Vagina (tissue), 2 donors: ENCODE measurements at regions not wholly inside any gene's neighbourhood (a gene's known extent, or its start where the extent isn't known, plus 50 kb on each side); places are given as distances from the start of the nearest gene placed in this dataset.
"Not testable (repeated sequence)": the region's sequence is repeated elsewhere in the genome, so short reads cannot be mapped to it uniquely, and the experiment has no call there.

Source experiments
- DNase-seq, 2 donors: peaks; one replicate each; pipeline ENCODE4 v3.0.0-alpha.2; 2017; ENCODE audit errors: extremely low spot score in 2 of 2
- H3K27ac ChIP-seq: fragments of 200-600 bp; sonication (generic); one replicate; pipeline ENCODE4 v1.5.1; 2019
- H3K27me3 ChIP-seq: fragments of 200-600 bp; sonication (generic); one replicate; pipeline ENCODE4 v1.5.1; 2019
- H3K36me3 ChIP-seq, 2 donors: fragments of 200-600 bp; sonication (generic); one replicate each; pipeline ENCODE4 v1.5.1; 2017 to 2019
- H3K4me1 ChIP-seq: fragments of 200-600 bp; sonication (generic); one replicate; pipeline ENCODE4 v1.5.1; 2019
- H3K4me3 ChIP-seq, 2 donors: fragments of 200-600 bp; sonication (generic); 1 replicate in 1 of 2; 2 replicates in 1 of 2; pipeline ENCODE4 v1.5.1; 2016 to 2019
- H3K9me3 ChIP-seq: fragments of 200-600 bp; sonication (generic); one replicate; pipeline ENCODE4 v1.5.1; 2019
- POLR2A ChIP-seq, 2 donors: fragments of 450-650 bp; IDR thresholded peaks; one replicate each; pipeline ENCODE4 v1.6.1; 2017; ENCODE audit warnings: antibody characterized with exemption in 2 of 2, mild to moderate bottlenecking in 2 of 2, moderate library complexity in 2 of 2
- POLR2AphosphoS5 ChIP-seq, 2 donors: sonication (generic); formaldehyde crosslinking; IDR thresholded peaks; one replicate each; pipeline ENCODE4 v1.9.0; 2017; ENCODE audit warnings: antibody characterized with exemption in 2 of 2, mild to moderate bottlenecking in 2 of 2, low read depth in 1 of 2; ENCODE audit not compliant: insufficient read depth in 1 of 2
- intact Hi-C: fragments of 100-400 bp; cut with DNase I; formaldehyde crosslinking; loops from one replicate; pipeline ENCODE4 v1.15.1; 2023
- TF ChIP-seq, protein P1 (sequence below), 3 experiments: fragments of 450-650 bp in 2 of 3; fragments of 200-600 bp in 1 of 3; sonication (generic) in 1 of 3; IDR thresholded peaks; one replicate each; pipeline ENCODE4 v1.5.1; 2017 to 2019; ENCODE audit warnings: antibody characterized with exemption in 3 of 3, mild to moderate bottlenecking in 2 of 3, moderate library complexity in 2 of 3

DNA sequence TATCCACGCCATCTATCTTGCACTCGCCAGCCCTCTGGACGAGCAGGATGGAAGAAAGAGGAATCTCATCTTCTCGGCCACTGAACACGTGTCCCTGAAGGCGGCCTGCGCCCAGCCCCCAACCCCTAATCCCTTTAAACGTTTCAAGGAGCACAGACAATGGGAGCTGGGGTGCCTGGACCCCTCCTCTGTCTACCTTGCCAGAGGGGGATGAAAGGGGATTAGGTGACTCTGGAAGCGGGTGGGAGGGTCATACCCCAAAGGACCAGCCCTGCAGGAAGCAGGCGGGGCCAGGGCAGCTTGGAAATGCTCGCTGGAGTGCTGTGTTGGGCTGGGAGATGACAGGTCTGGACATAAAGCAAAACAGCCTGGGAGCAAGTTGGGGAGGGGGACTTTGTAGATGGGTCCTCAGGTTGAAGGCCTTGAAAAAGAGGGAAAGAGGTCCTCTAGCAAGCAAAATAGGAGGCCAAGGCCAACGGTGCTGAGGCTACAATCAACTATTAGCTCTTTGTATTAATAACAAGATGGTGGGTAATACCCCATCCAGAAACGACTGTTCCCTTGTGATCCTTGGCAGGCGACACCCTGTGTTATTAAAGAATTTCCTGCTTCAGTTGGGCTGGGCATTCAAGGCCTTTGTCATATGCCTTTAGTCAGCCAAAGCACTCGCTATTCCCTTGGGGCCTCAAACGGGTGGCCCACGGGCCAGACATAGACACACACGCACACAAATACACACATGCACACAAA lies 126.5 kb upstream of the UNC5B start:
- Histone ChIP-seq H3K4me3 (no peak overlapping the region), H3K27me3 (no peaks in the 10 kb centered on the region), H3K27ac (no peak overlapping the region), H3K9me3 (no peaks in the 10 kb centered on the region), H3K4me1 (no peaks in the 10 kb centered on the region), H3K36me3 (no peaks in the 10 kb centered on the region)
- TF ChIP-seq, protein P1, sequence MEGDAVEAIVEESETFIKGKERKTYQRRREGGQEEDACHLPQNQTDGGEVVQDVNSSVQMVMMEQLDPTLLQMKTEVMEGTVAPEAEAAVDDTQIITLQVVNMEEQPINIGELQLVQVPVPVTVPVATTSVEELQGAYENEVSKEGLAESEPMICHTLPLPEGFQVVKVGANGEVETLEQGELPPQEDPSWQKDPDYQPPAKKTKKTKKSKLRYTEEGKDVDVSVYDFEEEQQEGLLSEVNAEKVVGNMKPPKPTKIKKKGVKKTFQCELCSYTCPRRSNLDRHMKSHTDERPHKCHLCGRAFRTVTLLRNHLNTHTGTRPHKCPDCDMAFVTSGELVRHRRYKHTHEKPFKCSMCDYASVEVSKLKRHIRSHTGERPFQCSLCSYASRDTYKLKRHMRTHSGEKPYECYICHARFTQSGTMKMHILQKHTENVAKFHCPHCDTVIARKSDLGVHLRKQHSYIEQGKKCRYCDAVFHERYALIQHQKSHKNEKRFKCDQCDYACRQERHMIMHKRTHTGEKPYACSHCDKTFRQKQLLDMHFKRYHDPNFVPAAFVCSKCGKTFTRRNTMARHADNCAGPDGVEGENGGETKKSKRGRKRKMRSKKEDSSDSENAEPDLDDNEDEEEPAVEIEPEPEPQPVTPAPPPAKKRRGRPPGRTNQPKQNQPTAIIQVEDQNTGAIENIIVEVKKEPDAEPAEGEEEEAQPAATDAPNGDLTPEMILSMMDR (IDR thresholded peaks at IDR 0.05) = no peak
- no peak for TF ChIP-seq POLR2AphosphoS5 (IDR thresholded peaks at IDR 0.05; ENCODE audit: insufficient read depth in 1 of 2, low read depth in 1 of 2)
- TF ChIP-seq POLR2A (IDR thresholded peaks at IDR 0.05) = no peak
- intact Hi-C loops = no loop called here
- peak; percentile 69 to 72 for DNase-seq

DNA sequence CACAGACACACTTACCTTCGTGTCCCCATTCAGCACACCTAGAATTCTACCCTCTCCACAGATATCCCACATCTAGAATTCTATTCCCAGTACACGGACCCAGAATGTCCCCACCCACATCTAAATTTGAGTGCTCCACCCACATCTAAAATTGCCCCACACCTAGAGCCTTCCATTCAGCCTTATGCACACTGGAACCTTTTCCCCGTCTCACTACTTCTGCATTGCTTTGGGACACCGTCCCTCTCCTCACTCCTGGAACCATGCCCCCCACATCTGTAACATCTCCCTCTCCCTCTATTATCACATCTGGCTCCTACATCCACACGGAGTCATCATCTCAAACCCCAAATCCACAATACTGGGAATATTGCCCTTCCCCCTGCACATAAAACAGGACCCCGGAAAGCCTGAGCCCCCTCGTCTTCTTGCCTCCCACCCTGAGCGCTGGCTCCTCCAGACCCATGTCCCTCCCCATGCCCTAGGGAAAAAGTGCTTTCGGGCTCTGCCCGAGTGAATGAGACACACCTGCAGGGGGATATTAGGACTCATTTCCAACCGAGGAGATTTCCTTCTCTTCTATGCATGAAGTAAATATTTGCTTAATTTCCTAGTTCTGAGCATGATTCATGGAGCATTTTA lies 125.8 kb upstream of the UNC5B start:
- Histone ChIP-seq H3K4me3 (no peak overlapping the region), H3K9me3 (no peaks in the 10 kb centered on the region), H3K36me3 (no peaks in the 10 kb centered on the region), H3K27me3 (no peaks in the 10 kb centered on the region), H3K27ac (no peak overlapping the region), H3K4me1 (no peaks in the 10 kb centered on the region)
- intact Hi-C loops = no loop called here
- TF ChIP-seq POLR2A (IDR thresholded peaks at IDR 0.05) (no peak), POLR2AphosphoS5 (IDR thresholded peaks at IDR 0.05; ENCODE audit: insufficient read depth in 1 of 2, low read depth in 1 of 2) (no peak)
- TF ChIP-seq, protein P1 (IDR thresholded peaks at IDR 0.05) = no peak
- DNase-seq = peak in 1 of 2 donors; percentile 82

DNA sequence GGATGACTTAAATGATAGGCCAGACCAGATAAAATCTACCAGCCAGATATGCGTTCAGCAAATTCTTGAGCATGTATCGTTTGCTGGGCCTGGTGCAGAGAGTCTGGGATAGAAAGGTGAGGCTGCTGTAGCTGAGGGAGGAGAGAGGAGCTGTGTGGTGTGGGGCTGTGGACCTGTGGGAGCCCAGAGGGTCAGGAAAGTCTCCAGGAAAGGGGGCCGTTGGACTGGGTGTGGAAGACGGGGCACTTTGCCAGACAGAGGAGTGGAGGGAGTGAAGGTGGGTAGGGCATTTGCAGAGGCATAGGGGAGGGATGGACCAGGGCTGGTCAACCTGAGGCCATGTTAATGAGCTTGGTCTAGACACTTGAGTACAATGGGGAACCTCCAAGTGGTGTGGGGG lies 124.7 kb upstream of the UNC5B start:
- Histone ChIP-seq H3K4me1 (no peaks in the 10 kb centered on the region), H3K9me3 (no peaks in the 10 kb centered on the region), H3K36me3 (no peaks in the 10 kb centered on the region), H3K27me3 (no peaks in the 10 kb centered on the region), H3K27ac (no peak overlapping the region), H3K4me3 (no peak overlapping the region)
- intact Hi-C loops = no loop called here
- peak in 1 of 2 donors; percentile 69 for DNase-seq
- TF ChIP-seq POLR2AphosphoS5 (IDR thresholded peaks at IDR 0.05; ENCODE audit: insufficient read depth in 1 of 2, low read depth in 1 of 2) (no peak), POLR2A (IDR thresholded peaks at IDR 0.05) (no peak)
- TF ChIP-seq, protein P1 (IDR thresholded peaks at IDR 0.05) = no peak

DNA sequence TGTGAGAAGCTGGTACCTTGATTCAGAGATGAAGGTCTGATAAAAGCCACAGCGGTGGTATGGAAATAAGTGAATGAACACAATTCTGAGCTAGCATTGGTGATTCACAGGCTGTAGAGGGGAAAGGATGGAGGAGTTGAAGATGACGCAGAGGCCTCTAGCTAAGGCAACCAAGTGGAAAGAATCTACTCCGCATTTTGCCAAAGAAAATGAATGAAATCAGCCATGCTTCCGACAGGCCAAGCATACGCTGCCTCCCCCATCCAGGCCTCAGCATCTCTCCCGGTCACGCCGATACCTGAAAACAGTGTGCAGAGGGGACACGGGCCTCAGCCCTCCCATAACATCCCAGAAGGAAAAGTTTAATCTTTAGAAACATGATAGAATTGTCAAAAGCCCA lies 124.3 kb upstream of the UNC5B start:
- H3K36me3 ChIP-seq = no peaks in the 10 kb centered on the region
- TF ChIP-seq POLR2A (IDR thresholded peaks at IDR 0.05) (no peak), POLR2AphosphoS5 (IDR thresholded peaks at IDR 0.05; ENCODE audit: insufficient read depth in 1 of 2, low read depth in 1 of 2) (no peak)
- TF ChIP-seq, protein P1 (IDR thresholded peaks at IDR 0.05) = no peak
- H3K27me3 ChIP-seq = no peaks in the 10 kb centered on the region
- H3K9me3 ChIP-seq = no peaks in the 10 kb centered on the region
- H3K27ac ChIP-seq = no peak overlapping the region
- no peak for DNase-seq
- H3K4me1 ChIP-seq = no peaks in the 10 kb centered on the region
- intact Hi-C loops = no loop called here
- H3K4me3 ChIP-seq = no peak overlapping the region

DNA sequence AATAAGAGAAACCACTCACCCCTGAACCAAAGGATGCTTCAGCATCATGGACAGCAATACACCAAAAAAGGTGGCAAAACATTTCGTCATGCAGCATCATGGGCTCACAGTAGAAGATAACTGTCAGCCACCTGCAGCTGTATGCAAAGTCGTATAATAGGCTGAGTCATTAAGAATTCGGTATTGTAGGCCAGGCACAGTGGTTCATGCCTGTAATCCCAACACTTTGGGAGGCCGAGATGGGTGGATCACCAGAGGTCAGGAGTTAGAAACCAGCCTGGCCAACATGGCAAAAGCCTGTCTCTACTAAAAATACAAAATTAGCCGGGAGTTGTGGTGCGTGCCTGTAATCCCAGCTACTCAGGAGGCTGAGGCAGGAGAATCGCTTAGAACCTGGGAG lies 123.8 kb upstream of the UNC5B start:
- H3K27me3 ChIP-seq, H3K36me3 ChIP-seq, intact Hi-C loops, H3K27ac ChIP-seq, H3K9me3 ChIP-seq, DNase-seq, H3K4me3 ChIP-seq, H3K4me1 ChIP-seq: not testable (repeated sequence)
